ENCODE measurements at regions not wholly inside any gene's neighbourhood (a gene's known extent, or its start where the extent isn't known, plus 50 kb on each side); places are given as distances from the start of the nearest gene placed in this dataset.

GRCh38 chrX:720825-721224 lies 90.2 kb downstream of the SHOX start:
- intact Hi-C loops (cut with DNase I) = no loop called here
- H3K27ac ChIP-seq = no peak overlapping the region
- H3K9me3 ChIP-seq = no peaks in the 10 kb centered on the region
- H3K36me3 ChIP-seq (replicated peaks in 1 of 2; ENCODE audit: insufficient read depth in 1 of 2, low read depth in 2 of 2) = no peaks in the 10 kb centered on the region
- no peak for ATAC-seq
- H3K27me3 ChIP-seq = no peaks in the 10 kb centered on the region
- no peaks in the 10 kb centered on the region for H3K4me1 ChIP-seq
- no peak for TF ChIP-seq POLR2A (IDR thresholded peaks at IDR 0.05)
- no peak for TF ChIP-seq CTCF (IDR thresholded peaks at IDR 0.05)
- no peak for DNase-seq
- WGBS, 2 donors = 67 to 69% methylated on average over 9 of the region's 9 CpGs
- H3K4me3 ChIP-seq = no peak overlapping the region

- no peaks in the 10 kb centered on the region for H3K27me3 ChIP-seq
- H3K27ac ChIP-seq = no peak overlapping the region
- no peak overlapping the region for H3K4me3 ChIP-seq
- WGBS, 2 donors = 45 to 66% methylated on average over 5 of the region's 5 CpGs
- intact Hi-C loops (cut with DNase I) = no loop called here
- DNase-seq = no peak
- no peaks in the 10 kb centered on the region for H3K36me3 ChIP-seq (replicated peaks in 1 of 2; ENCODE audit: insufficient read depth in 1 of 2, low read depth in 2 of 2)
- TF ChIP-seq POLR2A (IDR thresholded peaks at IDR 0.05) = no peak
- TF ChIP-seq CTCF (IDR thresholded peaks at IDR 0.05) = no peak
- no peaks in the 10 kb centered on the region for H3K9me3 ChIP-seq
- no peak for ATAC-seq
- H3K4me1 ChIP-seq = no peaks in the 10 kb centered on the region
Measured at GRCh38 chrX:720250-720649, 89.7 kb downstream of the SHOX start.

- Histone ChIP-seq H3K27ac (no peak overlapping the region), H3K36me3 (replicated peaks in 1 of 2; ENCODE audit: insufficient read depth in 1 of 2, low read depth in 2 of 2) (no peaks in the 10 kb centered on the region), H3K27me3 (no peaks in the 10 kb centered on the region), H3K4me3 (no peak overlapping the region), H3K9me3 (no peaks in the 10 kb centered on the region), H3K4me1 (no peaks in the 10 kb centered on the region)
- WGBS, 2 donors = 22 to 26% methylated on average over 3 of the region's 3 CpGs
- intact Hi-C loops (cut with DNase I) = no loop called here
- no peak for DNase-seq
- ATAC-seq = no peak
- TF ChIP-seq CTCF (IDR thresholded peaks at IDR 0.05) (no peak), POLR2A (IDR thresholded peaks at IDR 0.05) (no peak)
Measured at GRCh38 chrX:716136-716535, 85.5 kb downstream of the SHOX start.

GRCh38 chrX:714131-714530 lies 83.5 kb downstream of the SHOX start:
- Histone ChIP-seq H3K36me3 (replicated peaks in 1 of 2; ENCODE audit: insufficient read depth in 1 of 2, low read depth in 2 of 2) (no peaks in the 10 kb centered on the region), H3K4me3 (no peak overlapping the region), H3K4me1 (no peaks in the 10 kb centered on the region), H3K27me3 (no peaks in the 10 kb centered on the region), H3K9me3 (no peaks in the 10 kb centered on the region), H3K27ac (no peak overlapping the region)
- TF ChIP-seq CTCF (IDR thresholded peaks at IDR 0.05) = no peak
- intact Hi-C loops (cut with DNase I) = no loop called here
- no peak for DNase-seq
- 27 to 28% methylated on average over 4 to 6 of the region's 6 CpGs for WGBS, 2 donors
- ATAC-seq = no peak
